ENCODE measurements at regions not wholly inside any gene's neighbourhood (a gene's known extent, or its start where the extent isn't known, plus 50 kb on each side); places are given as distances from the start of the nearest gene placed in this dataset.

DNA sequence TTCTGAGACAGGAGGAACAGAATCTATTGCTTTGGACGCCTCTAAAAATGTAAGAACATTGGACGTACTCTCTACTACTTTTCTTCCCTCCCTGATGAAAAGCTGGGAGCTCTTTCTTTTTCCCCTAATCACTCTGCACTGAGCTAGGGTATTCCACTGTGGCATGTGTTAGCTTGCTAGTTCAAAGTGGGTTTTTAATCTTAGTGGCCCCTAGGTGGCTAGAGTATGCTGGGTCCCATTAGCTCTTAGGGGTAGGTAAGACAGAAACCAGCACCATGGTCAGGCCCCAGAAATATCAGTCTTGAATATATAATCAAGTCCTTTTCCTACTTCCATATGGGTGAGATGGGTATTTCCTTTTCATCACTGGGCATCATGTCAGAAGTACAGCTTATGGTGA lies 945.2 kb upstream of the PTPRD start:
- no peak overlapping the region for H3K4me3 ChIP-seq (ENCODE audit: low read length)
- no peak for DNase-seq (ENCODE audit: low read depth)
- TF ChIP-seq, protein P1, sequence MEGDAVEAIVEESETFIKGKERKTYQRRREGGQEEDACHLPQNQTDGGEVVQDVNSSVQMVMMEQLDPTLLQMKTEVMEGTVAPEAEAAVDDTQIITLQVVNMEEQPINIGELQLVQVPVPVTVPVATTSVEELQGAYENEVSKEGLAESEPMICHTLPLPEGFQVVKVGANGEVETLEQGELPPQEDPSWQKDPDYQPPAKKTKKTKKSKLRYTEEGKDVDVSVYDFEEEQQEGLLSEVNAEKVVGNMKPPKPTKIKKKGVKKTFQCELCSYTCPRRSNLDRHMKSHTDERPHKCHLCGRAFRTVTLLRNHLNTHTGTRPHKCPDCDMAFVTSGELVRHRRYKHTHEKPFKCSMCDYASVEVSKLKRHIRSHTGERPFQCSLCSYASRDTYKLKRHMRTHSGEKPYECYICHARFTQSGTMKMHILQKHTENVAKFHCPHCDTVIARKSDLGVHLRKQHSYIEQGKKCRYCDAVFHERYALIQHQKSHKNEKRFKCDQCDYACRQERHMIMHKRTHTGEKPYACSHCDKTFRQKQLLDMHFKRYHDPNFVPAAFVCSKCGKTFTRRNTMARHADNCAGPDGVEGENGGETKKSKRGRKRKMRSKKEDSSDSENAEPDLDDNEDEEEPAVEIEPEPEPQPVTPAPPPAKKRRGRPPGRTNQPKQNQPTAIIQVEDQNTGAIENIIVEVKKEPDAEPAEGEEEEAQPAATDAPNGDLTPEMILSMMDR (conservative IDR thresholded peaks at IDR 0.05; ENCODE audit: low read length), result no peak

DNA sequence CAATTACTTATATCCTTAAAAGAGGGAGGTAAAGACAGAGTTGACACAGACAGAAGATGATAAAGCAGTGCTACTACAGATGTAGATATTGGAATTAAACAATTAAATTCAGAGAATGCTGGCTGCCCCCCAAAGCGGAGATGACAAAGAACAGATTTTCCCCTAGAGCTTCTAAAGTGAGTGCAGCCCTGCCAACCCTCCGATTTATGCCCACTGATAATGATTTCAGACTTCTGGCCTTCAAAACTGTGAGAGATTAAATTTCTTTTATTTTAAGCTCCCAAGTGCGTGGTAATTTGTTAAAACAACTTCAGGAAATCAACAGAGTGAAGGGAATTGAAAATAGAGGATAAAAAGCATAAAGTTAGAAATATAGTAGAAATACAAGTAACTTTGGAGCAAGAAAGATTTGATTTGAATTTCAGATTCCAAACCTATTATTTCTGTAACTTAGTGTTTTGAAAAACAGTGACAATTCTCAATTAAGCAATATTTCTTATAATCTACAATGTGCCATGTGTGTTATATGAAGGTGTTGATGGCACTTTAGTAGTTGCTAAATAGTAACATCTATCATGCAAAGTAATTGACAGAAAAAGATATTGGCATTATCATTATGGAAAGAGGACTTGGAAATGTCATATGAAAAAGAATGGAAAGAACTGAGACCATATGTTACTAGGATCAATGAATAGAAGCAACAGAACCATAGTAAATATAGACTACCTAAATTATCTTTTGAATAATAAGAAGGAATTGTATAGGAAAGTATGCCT lies 946.4 kb upstream of the PTPRD start:
- H3K4me3 ChIP-seq (ENCODE audit: low read length), result no peak overlapping the region
- DNase-seq (ENCODE audit: low read depth), result no peak
- TF ChIP-seq, protein P1 (conservative IDR thresholded peaks at IDR 0.05; ENCODE audit: low read length), result no peak

DNA sequence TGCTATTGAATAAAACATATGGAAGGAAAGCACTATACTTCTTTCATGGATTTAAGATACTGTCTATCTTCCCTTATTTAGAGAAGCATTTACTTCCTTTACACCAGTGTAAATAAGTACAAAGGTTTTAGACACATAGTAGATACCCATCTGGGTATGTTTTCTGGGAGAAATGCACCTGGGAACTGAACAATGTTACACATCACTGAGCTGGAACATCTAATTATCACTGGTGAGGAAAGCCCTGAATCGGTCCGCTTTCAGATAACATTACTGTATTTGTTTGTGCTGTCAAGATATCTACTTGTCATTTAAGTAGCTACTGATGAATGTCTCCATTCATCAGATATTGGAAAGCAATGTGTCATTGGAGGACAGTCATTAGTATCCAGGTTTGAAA lies 964.7 kb upstream of the PTPRD start:
- no peak overlapping the region for H3K4me3 ChIP-seq (ENCODE audit: low read length)
- TF ChIP-seq, protein P1 (conservative IDR thresholded peaks at IDR 0.05; ENCODE audit: low read length), result no peak
- no peak for DNase-seq (ENCODE audit: low read depth)

DNA sequence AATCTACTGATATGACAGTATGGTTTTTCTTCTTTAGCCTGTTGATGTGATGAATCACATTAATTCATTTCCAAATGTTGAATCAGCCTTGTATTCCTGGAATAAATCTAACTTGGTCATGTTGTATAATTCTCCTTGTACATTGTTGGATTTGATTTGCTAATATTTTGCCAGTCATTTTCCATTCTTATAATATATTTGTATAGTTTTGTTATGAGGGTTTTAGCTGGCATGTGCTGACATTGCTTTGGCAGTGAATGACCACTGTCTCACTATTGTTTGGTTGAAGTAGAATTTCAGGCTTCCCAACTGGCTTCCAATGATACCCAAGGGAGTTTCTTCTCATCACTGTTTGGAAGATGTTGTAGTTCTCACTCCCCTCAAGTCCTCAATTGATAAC lies 983.0 kb upstream of the PTPRD start:
- TF ChIP-seq, protein P1 (conservative IDR thresholded peaks at IDR 0.05; ENCODE audit: low read length), result no peak
- no peak for DNase-seq (ENCODE audit: low read depth)
- H3K4me3 ChIP-seq (ENCODE audit: low read length), result no peak overlapping the region

DNA sequence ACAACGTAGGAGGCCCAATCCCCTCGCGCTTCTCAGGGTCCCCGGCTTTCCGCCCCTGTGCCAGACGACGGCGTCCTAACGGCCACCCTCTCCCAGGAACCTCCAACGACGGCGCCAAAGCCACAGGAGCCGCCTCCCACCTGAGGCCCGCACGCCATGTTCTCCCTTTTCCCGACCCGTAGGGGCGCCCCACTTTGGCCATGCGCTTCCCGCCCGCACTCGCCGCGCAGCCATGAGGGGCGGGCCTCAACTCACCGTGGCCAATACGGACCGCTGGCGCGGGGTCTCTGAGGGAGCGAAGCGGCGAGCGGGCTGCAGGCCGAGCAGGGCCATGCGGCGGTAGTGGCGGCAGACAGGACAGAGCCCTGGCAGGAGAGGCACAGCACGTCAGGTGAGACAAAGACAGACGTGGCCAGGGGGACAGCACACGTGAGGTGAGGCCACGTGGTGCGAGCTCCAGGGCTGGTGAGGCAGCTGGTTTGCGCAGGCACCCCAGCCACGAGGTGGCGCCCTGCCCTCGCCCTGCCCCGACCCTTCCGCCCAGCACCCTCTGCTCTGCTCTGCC lies 1005.5 kb upstream of the PTPRD start:
- H3K4me3 ChIP-seq (ENCODE audit: low read length), result no peak overlapping the region
- TF ChIP-seq, protein P1 (conservative IDR thresholded peaks at IDR 0.05; ENCODE audit: low read length), result no peak
- DNase-seq (ENCODE audit: low read depth), result no peak

DNA sequence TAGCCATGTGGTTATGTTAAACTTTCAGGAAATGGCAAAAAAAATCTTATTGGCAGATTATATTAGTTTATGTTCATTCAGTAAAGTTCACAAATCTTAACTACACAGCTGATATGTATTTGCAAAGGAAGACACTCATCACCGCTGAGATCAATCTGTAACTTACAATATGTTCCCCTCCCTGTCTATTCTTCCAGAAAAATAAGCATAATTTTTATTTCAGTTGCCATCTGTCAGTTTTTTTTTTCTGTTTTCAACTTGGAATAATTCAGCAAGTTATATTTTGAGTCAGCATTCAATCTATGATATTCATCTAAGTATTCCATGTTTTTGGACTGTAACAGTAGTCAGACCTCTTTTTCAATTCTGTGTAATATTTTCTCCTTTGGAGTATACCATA lies 1019.9 kb upstream of the PTPRD start:
- TF ChIP-seq, protein P1 (conservative IDR thresholded peaks at IDR 0.05; ENCODE audit: low read length), result no peak
- H3K4me3 ChIP-seq (ENCODE audit: low read length), result no peak overlapping the region
- DNase-seq (ENCODE audit: low read depth), result no peak

DNA sequence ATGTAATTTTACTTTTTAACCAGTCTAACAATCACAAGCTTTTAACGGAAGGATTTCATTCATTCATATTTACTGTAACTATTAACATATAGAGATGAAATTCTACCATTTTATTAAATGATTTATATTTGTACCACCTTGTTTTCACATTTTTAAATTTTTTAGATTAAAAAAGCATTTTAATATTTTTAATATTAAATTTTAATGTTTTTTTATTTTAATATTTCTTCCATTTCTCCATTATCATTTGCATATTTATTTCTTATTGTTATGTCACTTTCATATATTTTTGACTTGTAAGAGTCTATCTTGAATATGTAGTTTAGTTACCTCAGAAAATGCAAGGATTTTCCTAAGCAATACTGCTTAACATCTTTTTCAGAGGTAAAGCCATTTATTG lies 1034.0 kb upstream of the PTPRD start:
- DNase-seq (ENCODE audit: low read depth), result no peak
- TF ChIP-seq, protein P1 (conservative IDR thresholded peaks at IDR 0.05; ENCODE audit: low read length), result no peak

More for the DNA sequence above, 1034.0 kb upstream of the PTPRD start:
- H3K4me3 ChIP-seq (ENCODE audit: low read length), result no peak overlapping the region
